GM13976 (cell line): ENCODE measurements at regions not wholly inside any gene's neighbourhood (a gene's known extent, or its start where the extent isn't known, plus 50 kb on each side); places are given as distances from the start of the nearest gene placed in this dataset.

Experiments
- DNase-seq: peaks from one replicate; pipeline ENCODE4 v3.0.0; 2012; ENCODE audit warnings: low spot score
- CTCF ChIP-seq: IDR thresholded peaks from 2 replicates; pipeline ENCODE4 v1.5.1; 2012; ENCODE audit warnings: borderline replicate concordance, mild to moderate bottlenecking; ENCODE audit not compliant: insufficient read depth; ENCODE audit errors: extremely low read depth, missing control alignments, control extremely low read depth
- in situ Hi-C: fragments of 300-500 bp; cut with MboI; formaldehyde crosslinking; loops from one replicate; pipeline ENCODE4 v1.12.0; 2022; ENCODE audit warnings: low sequenced_read_pairs, mixed read lengths, inconsistent platforms; ENCODE audit not compliant: unreplicated experiment

GRCh38 chr3:180469149-180469548, 132.8 kb upstream of the TTC14 start:
- in situ Hi-C loops = no loop called here
- no peak for DNase-seq
- TF ChIP-seq CTCF = no peak

- in situ Hi-C loops = no loop called here
- TF ChIP-seq CTCF = no peak
- DNase-seq = no peak
Observed at GRCh38 chr3:180478695-180479094, 123.3 kb upstream of the TTC14 start.

GRCh38 chr3:180492047-180492446, 109.9 kb upstream of the TTC14 start:
- TF ChIP-seq CTCF = no peak
- DNase-seq = no peak
- in situ Hi-C loops = no loop called here

GRCh38 chr3:180496995-180497394, 105.0 kb upstream of the TTC14 start:
- no peak for DNase-seq
- in situ Hi-C loops = no loop called here
- TF ChIP-seq CTCF = no peak

GRCh38 chr3:180516368-180516767, 85.6 kb upstream of the TTC14 start:
- DNase-seq = no peak
- in situ Hi-C loops = no loop called here

GRCh38 chr3:180523040-180523439, 78.9 kb upstream of the TTC14 start:
- no peak for DNase-seq
- in situ Hi-C loops = no loop called here
- no peak for TF ChIP-seq CTCF

More at GRCh38 chr3:180516368-180516767, 85.6 kb upstream of the TTC14 start:
- no peak for TF ChIP-seq CTCF

GRCh38 chr3:180528843-180529242, 73.1 kb upstream of the TTC14 start:
- no peak for TF ChIP-seq CTCF
- DNase-seq = no peak
- in situ Hi-C loops = no loop called here
